Liver (tissue), 8 donors: ENCODE measurements at regions not wholly inside any gene's neighbourhood (a gene's known extent, or its start where the extent isn't known, plus 50 kb on each side); places are given as distances from the start of the nearest gene placed in this dataset.

Experiments
- DNase-seq: peaks from one replicate; pipeline ENCODE4 v3.0.0-alpha.2; 2017; ENCODE audit warnings: low spot score
- H3K27ac ChIP-seq, 2 donors: one replicate each; pipeline ENCODE4 v1.7.0; 2013; ENCODE audit warnings: inconsistent platforms in 2 of 2, low read length in 2 of 2, control low read depth in 1 of 2, low read depth in 1 of 2, mild to moderate bottlenecking in 1 of 2
- H3K27me3 ChIP-seq, 4 donors: one replicate each; pipeline versions ENCODE4 v1.6.1 to v1.7.0; 2013; ENCODE audit warnings: low read length in 3 of 4, inconsistent platforms in 1 of 4, mild to moderate bottlenecking in 1 of 4, moderate library complexity in 1 of 4; ENCODE audit not compliant: control insufficient read depth in 4 of 4, insufficient read depth in 4 of 4
- H3K36me3 ChIP-seq, 4 donors: one replicate each; pipeline versions ENCODE4 v1.6.1 to v1.7.0; 2013; ENCODE audit warnings: low read length in 3 of 4, mild to moderate bottlenecking in 3 of 4, low read depth in 1 of 4, moderate library complexity in 1 of 4; ENCODE audit not compliant: control insufficient read depth in 4 of 4, insufficient read depth in 3 of 4
- H3K4me1 ChIP-seq, 4 donors: one replicate each; pipeline versions ENCODE4 v1.6.1 to v1.7.0; 2013; ENCODE audit warnings: low read length in 3 of 4, mild to moderate bottlenecking in 3 of 4, moderate library complexity in 1 of 4; ENCODE audit not compliant: control insufficient read depth in 4 of 4, insufficient read depth in 4 of 4
- H3K4me3 ChIP-seq, 3 donors: one replicate each; pipeline versions ENCODE4 v1.6.1 to v1.7.0; 2013; ENCODE audit warnings: low read length in 3 of 3, control low read depth in 1 of 3, low read depth in 1 of 3, mild to moderate bottlenecking in 1 of 3
- H3K9ac ChIP-seq, 2 donors: one replicate each; pipeline ENCODE4 v1.7.0; 2013; ENCODE audit warnings: low read length in 2 of 2, mild to moderate bottlenecking in 2 of 2, moderate library complexity in 2 of 2, control low read depth in 1 of 2, low read depth in 1 of 2
- H3K9me3 ChIP-seq, 4 donors: one replicate each; pipeline versions ENCODE4 v1.6.1 to v1.7.0; 2013; ENCODE audit warnings: low read length in 3 of 4; ENCODE audit not compliant: control insufficient read depth in 4 of 4
- ATF3 ChIP-seq: IDR thresholded peaks from 2 replicates; pipeline ENCODE4 v1.6.1; 2016; ENCODE audit warnings: antibody characterized with exemption
- CTCF ChIP-seq: fragments of 150-350 bp; IDR thresholded peaks from 2 replicates; pipeline ENCODE4 v1.5.1; 2017; ENCODE audit warnings: improper control_type of control experiment, low read depth, low read length; ENCODE audit not compliant: missing input control
- EGR1 ChIP-seq, 2 donors: IDR thresholded peaks; 2 replicates each; pipeline ENCODE4 v1.6.1; 2016 to 2018; ENCODE audit warnings: antibody characterized with exemption in 2 of 2, low read depth in 2 of 2
- FOXA2 ChIP-seq: IDR thresholded peaks from 2 replicates; pipeline ENCODE4 v1.6.1; 2016; ENCODE audit warnings: antibody characterized with exemption
- JUND ChIP-seq, 2 donors: IDR thresholded peaks; 2 replicates each; pipeline ENCODE4 v1.6.1; 2016; ENCODE audit warnings: antibody characterized with exemption in 2 of 2
- MAX ChIP-seq: IDR thresholded peaks from 2 replicates; pipeline ENCODE4 v1.6.1; 2016; ENCODE audit warnings: antibody characterized with exemption
- NR2F2 ChIP-seq: IDR thresholded peaks from 2 replicates; pipeline ENCODE4 v1.6.1; 2016; ENCODE audit warnings: antibody characterized with exemption
- RAD21 ChIP-seq, 2 donors: IDR thresholded peaks; 2 replicates each; pipeline ENCODE4 v1.6.1; 2016; ENCODE audit warnings: antibody characterized with exemption in 2 of 2, mild to moderate bottlenecking in 2 of 2
- REST ChIP-seq: IDR thresholded peaks from 2 replicates; pipeline ENCODE4 v1.6.1; 2016; ENCODE audit warnings: antibody characterized with exemption, mild to moderate bottlenecking
- SP1 ChIP-seq: IDR thresholded peaks from 2 replicates; pipeline ENCODE4 v1.6.1; 2018; ENCODE audit warnings: antibody characterized with exemption, mild to moderate bottlenecking
- TAF1 ChIP-seq: conservative IDR thresholded peaks from 2 replicates; pipeline ENCODE4 v1.6.1; 2016; ENCODE audit warnings: antibody characterized with exemption, mild to moderate bottlenecking
- YY1 ChIP-seq: IDR thresholded peaks from 2 replicates; pipeline ENCODE4 v1.6.1; 2016; ENCODE audit warnings: antibody characterized with exemption, mild to moderate bottlenecking
- WGBS: extraction: QIAGEN DNeasy Blood & Tissue Kit; methylation state at CpG from one replicate; pipeline ENCODE4 v1.1.7; 2013; 5-methylcytosine and 5-hydroxymethylcytosine counted together
- donor health status: healthy.
- donor health status: healthy.
- donor health status: healthy.
- donor health status: healthy.
- donor health status: healthy.

GRCh38 chr11:15613251-15613650 is 498.5 kb downstream of the INSC start:
- Histone ChIP-seq H3K36me3 (no peaks in the 10 kb centered on the region), H3K27me3 (no peaks in the 10 kb centered on the region), H3K9ac (no peak overlapping the region), H3K9me3 (no peaks in the 10 kb centered on the region), H3K4me1 (no peaks in the 10 kb centered on the region), H3K4me3 (no peak overlapping the region), H3K27ac (no peak overlapping the region)
- DNase-seq, result no peak
- 75% methylated on average over 1 of the region's 1 CpG for WGBS
- TF ChIP-seq ATF3, result no peak
- no peak for TF ChIP-seq NR2F2
- no peak for TF ChIP-seq JUND (IDR thresholded peaks at IDR 0.05)
- TF ChIP-seq MAX, result no peak
- TF ChIP-seq EGR1 (IDR thresholded peaks at IDR 0.05; ENCODE audit: low read depth in 2 of 2), result no peak
- no peak for TF ChIP-seq FOXA2

- Histone ChIP-seq H3K4me1 (no peaks in the 10 kb centered on the region), H3K36me3 (no peaks in the 10 kb centered on the region), H3K9me3 (no peaks in the 10 kb centered on the region), H3K27me3 (no peaks in the 10 kb centered on the region), H3K4me3 (no peak overlapping the region), H3K9ac (no peak overlapping the region), H3K27ac (no peak overlapping the region)
- TF ChIP-seq JUND (IDR thresholded peaks at IDR 0.05), result no peak
- no peak for TF ChIP-seq CTCF
- no peak for TF ChIP-seq TAF1
- TF ChIP-seq ATF3, result no peak
- no peak for TF ChIP-seq SP1
- no peak for TF ChIP-seq MAX
- TF ChIP-seq REST, result no peak
- no peak for TF ChIP-seq EGR1 (IDR thresholded peaks at IDR 0.05; ENCODE audit: low read depth in 2 of 2)
- TF ChIP-seq YY1, result no peak
- TF ChIP-seq RAD21 (IDR thresholded peaks at IDR 0.05), result no peak
- 70% methylated on average over 1 of the region's 1 CpG for WGBS
- DNase-seq, result no peak
These were observed 499.1 kb downstream of the INSC start for GRCh38 chr11:15613789-15614188.
